Hippocampal formation (tissue), 2 donors: ENCODE measurements at regions not wholly inside any gene's neighbourhood (a gene's known extent, or its start where the extent isn't known, plus 50 kb on each side); places are given as distances from the start of the nearest gene placed in this dataset.

ENCODE experiments used
- DNase-seq, 2 donors: peaks; one replicate each; lab custom pipeline; 2025; lab: John Stamatoyannopoulos, UW

DNA sequence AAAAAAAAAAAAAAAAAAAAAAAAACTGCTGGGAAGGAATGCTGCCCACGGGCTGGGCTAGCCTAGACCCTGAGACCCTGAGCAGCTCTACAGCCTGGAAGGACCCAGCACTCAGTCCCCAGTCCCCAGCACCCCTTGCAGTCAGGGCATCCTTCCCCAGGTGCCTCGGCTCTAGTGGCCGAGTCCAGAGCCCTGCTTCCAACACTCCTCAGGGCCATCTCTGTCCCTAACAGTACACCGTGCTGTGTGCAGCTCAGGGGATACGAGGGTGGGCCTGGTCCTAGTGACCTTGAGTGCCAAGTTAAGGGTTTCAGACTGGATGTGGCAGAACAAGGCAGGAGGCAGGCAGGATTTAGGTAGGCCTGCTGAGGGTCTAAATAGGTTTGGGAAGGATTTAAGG lies 50.2 kb upstream of the LRP8 start:
- DNase-seq = no peak

DNA sequence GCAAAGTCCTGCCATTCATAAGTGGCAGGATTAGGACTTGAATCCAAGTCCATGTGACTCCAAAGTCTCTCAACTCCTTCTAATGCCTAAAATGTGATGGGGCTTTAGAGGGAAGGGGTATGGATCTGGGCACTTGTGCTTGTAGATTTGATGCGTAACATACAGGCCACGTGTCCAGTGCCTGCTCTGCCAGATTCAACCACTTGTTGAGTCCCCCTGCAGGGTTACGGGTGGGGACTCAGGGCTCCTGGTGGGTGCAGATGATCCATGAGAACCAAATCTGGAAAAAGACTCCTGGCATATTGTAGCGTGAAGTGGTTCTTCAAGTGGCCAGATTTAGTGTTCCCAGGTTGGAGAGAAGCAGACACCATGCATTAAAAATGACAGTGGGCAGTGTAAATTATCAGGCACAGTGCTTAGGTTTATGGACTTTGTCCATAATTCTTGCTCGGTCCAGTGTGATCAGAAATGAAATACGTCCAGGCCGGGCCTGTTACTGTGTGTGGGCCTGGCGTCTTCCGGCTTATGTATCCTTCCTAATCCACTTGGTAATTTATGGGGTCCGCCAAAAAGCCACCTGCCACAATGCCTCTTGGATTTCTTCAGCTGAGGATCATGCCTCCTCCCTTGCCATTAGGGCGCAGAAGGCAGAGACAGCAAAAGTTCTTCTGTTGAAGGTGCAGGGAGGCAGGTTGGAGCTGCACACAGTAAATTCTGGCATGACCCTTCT lies 51.2 kb upstream of the LRP8 start:
- DNase-seq = no peak

DNA sequence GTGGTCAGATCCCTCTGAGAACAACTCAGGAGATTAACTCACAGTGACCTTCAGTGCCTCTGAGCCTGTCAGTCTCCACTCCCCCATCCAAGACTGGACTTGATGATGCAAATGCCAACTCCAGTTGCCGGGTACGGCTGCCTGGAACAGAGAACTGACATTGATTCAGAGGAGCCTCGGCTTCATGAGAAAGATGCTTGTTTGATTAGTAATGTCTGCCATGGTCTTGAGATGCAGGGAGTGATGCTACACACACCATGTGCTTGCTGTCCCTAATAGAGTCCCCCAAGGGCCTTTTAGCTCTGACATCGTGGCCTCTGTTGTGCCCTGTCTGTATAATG lies 51.8 kb upstream of the LRP8 start:
- DNase-seq = no peak

DNA sequence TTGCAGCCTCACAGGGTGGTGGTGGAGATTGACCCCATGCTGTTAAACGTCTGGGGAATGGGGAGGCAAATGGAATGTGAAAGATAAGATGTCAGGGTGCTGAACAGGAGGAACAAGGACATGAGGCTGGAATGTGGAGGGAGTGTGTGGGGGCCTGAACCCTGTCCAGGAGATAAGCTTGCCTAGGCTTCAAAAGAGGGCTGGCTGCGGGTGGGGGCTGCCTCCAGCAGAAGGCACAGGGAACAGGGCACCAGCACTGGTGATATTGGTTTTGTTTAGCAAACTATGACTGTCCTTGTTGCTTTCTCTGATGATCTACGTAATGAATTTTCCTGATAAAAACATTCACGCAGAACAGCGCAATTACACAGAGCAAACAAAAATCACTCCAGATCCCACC lies 52.4 kb upstream of the LRP8 start:
- no peak for DNase-seq

DNA sequence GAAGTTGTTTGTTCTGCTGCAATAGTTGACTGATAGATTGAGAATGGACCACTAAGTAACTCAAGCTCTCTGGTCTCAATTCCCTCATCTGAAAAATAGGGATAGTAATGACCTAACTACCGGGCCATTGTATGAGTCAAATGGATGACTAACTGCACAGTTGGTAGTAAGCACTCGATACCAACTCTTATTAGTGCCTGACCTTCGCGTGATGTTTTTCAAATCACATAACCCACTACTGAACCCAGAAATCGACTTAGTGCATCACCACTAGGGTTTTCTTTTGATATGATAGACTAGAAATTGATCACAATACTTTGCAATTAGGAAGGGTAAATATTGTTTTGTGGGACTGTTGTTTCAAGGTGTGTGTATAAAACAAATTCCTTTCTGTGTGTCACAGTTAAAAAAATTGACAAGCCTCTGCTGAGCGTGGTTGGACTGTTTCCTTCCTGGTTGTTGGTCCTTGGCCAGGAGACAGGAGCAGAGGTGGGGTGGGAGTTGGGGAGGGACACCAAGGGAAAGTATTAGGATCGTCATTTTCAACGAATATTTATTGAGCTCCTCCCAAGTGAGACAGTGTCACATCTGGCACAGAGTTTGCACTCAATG lies 54.0 kb upstream of the LRP8 start:
- no peak for DNase-seq

DNA sequence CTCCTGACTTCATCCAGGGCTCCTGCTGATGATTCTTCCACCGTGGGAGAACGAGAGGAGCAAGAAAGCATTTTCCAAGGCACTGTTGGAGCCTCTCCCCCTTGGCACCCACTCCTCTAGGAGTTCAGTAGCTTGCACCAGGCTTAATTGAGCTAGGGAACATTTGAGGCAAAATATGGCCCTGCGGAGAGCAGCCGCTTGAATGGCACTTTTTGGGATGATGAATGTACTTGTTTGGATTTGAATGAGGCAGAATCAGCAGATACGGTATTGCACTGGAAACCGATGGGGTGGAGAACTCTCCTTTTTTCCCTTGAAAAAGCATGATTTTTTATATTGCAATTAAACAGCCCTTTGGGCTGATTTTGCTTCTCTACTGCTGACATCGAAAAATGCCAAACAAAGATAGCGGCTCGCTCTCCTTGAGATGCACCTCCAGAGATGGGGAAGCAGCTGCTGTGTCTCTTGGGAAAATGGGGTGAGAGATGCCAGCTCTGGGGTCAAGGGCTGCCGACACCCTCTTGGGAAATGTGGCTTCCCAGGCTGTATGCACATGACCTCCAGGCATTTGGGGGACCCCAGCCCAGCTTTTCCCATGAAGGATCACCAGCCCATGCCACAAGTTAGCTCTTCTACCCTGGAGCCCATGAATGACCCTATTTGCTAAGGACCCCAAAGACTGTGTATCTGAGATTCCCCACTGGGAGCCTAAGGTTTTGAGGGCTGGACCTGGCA lies 55.4 kb upstream of the LRP8 start:
- DNase-seq = no peak

DNA sequence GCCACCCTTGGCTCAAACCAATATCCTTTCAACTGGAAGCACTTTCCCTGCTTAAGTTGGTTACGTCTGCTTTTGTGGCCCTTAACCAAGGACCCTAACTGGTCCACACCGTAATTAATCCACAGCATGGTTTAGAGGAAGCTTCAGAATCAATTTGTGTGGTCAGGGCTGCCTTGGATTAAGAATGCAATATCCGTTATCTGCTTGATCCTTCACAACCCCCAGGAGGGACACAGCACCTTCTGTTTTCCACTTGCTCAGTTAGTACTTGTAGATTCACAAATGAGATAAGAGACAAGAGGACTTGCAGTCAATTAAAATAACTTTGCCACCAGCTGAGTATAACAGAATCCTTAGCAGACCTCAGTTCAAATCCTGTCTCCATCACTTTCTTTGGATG lies 56.9 kb upstream of the LRP8 start:
- DNase-seq = no peak

DNA sequence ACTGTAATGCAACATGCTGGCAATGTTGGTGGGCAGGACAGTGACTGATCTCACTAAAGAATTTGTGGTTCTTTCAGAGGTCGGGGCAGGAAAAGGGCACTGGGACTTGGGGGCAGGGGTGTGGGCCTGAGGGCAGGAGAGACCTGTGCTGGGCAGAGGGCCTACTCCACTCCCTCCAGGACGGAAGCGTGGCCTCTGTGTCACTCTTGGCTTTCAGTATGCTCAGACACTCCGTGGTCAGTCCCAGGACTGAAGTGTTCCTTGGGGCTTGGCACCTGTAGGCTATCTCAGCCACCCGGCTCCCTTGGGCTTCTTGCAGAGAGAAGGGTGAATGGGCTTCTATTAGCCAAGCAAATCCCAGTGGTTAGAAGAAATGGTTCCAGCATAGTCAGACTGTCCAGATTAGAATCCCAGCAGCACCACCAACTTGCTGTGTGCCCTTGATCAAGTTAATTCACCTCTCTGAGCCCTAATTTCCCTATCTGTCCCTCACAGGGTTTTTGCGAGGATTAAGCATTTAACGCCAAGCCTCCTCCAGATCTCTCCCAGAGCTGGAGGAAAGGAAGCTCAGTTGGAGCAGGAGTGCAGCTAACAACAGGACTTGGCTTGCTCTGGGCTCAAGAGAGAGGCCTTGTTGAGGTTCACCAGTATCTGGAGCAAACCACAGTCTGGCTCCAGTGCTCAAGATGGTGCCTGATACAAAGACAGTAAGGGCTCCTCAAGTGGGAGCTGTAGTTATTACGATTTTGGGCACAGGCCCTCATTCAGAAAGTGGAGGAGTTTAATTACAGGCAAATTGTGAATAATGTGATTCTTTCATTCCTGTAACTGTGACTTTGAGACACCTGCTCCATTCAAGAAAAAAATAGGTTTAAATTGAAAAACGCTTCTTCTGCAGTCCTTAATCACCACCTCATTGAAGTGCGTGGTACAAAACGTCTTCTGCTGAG lies 57.7 kb upstream of the LRP8 start:
- DNase-seq = no peak

DNA sequence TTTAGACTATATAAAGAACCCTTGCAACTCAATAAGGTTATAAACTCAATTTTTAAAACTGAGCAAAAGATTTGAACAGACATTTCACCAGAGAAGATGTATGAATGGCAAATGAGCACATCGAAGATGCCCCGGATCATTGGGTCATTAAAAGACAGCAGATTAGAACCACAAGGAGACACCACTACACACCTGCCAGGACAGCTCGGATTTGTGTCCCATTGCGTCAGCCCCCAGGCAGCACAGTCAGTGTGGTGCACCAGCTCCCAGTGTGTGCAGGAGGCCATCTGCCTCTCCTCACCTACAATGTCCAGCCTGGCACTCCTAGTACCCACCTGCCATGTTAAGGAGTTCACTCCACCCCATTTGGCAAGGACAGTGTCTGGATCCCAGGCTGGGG lies 61.1 kb upstream of the LRP8 start:
- no peak for DNase-seq

DNA sequence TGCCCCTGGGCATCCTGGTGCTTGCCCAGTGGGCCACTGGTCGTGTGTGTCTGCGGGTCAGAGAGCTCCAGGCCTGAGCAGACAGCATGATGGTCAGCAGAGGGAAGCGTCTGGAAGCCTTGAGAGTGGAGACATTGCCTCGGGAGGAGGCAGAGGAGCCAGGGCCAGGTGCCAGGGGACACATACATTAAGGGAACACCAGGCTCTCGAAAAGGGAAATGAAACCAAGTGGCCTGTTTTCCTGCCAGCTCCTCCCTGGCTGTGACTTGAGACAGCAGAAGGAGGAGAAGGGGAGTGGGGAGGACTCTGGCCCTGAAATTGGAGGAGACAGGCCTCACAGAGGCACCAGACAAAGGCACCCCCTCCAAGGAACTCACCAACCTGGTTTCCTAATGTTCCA lies 62.4 kb upstream of the LRP8 start:
- peak in 1 of 2 donors; percentile 25 for DNase-seq

DNA sequence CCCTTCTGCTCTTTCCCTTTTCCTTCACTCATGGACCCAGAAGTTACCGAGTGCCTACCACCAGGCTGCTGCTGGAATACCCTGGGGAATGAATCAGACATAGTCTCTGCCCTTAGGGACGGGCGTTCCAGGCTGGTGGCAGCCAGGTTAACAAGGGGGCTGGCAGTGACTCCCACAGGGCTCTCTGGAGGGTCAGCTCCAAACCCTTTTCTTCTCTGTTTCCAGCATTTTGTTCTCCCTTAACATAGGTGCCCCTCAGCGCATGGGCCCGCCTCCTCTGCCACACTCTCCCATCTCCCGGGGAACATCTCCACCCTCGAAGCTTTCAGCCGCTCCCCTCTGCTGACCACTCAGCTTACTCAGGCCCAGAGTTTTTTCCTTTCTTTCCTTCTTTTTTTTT lies 62.9 kb upstream of the LRP8 start:
- DNase-seq = no peak

DNA sequence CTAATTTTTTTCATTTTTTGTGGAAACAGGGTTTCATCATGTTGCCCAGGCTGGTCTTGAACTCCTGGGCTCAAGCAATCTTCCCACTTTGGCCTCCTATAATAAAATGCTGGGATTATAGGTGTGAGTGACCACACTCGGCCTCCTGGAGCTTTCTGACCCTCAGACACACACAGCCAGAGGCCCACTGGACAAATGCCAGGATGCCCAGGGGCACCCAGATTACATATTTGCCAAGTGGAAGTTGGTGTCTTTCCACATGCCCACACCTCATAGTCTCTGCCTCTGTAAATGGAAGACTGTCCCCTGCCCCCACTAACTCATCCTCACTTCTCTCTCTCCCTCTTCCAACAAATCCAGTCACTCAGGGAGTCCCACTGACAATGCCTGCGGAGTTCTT lies 63.4 kb upstream of the LRP8 start:
- DNase-seq = no peak

DNA sequence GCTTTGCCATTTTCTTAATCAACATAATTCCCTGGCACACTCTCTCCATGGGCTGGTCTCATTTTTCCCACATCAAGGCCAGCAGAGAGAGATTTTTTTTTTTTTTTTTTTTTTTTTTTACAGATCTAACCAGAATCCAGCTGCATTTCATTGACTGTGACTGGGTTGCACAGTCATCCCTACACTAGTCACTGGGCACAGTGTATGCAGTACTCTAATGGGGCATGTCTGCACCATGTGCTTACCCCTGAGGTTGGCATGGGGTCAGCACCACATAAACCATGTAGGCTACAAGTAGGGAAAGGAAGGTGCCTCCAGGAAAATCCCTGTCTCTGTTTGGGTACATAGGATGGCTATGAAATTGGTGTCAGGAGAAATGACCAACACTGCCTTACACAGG lies 64.1 kb upstream of the LRP8 start:
- DNase-seq = no peak

DNA sequence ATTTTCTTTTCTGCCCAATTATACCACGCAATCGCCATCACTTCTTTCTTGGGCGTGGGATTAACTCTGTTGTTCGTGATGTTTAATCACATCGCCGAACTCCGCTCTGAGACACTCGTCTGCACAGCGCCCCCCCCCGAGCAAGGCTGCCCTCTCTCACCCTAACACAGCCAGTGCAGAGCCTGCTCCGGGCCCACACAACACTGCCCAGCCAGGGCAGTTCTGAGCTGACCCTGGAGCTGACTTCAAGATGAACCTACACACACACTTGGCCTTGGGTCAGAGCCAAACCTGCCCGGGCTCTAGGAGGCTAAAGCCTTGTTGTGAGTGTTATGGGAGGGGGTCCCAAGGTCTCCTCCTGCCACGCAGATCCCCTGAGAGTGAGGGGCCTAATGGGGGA lies 64.6 kb upstream of the LRP8 start:
- DNase-seq = no peak

DNA sequence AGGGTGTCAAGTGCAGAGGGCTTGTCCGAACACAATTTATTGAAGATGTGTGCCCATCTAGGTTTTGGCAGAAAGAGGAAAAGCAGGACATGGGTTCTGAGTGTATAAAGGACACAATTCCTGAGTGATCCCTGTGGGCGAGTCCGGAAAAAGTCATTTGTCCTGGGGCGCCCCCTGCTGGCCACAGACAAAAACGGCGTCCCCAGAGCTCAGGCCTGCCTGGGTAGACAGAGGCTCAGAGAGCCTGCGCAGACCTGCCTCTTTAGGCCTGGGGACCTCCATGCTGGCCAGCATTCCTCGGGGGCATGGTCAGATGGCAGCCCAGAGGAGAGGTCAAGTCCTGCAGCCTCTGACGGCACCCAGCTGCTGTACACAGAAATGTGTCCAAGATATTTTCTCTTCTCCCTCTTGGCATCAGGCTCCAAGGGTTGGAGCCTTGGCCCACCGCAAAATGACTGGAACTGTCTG lies 65.5 kb upstream of the LRP8 start:
- peak; percentile 30 to 72 for DNase-seq

DNA sequence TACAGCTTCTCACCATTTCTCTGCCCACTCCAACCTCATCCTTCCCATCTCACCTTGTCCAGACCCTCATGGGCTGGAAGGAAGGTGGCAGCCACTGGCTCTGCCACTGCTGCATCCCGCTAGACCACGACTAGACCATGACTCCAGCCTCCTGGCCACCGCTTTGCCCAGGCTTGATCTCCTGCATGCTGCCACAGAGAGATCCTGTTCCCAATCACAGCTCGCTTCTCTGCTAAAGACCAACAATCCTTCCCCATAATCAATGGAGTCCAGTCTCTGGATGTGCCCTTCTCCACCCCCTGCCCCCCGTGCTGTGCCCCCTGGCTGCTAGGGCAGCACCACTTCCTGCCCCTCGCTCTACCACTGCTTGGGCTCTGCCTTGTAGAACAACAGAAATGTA lies 64.9 kb upstream of the DMRTB1 start:
- DNase-seq = no peak

DNA sequence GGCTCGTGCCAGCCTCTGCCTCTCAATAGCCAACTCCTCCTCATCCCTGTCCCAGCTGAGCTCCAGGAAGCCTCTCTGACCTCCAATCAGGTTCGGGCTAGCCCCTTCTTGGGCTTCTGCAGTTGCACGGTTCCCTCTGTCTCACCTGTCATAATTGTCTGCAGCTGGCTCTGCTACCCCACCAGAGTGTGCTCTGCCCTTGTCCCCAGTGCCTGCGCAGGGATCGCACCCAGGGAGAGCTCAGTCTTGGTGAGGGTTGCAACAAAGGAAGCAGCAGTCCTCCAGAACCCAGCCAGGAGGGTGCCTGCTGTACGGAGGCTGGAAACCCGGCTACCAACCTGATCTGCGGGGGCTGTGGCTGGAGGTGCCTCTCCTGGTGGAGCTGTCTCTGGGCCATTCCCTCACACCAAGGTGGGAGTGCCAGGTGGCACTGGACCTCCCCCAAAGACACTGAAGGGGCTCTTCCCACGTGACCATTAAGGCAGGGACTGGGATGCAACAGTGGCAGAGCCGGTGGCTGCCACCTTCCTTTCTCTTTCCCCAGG lies 63.5 kb upstream of the DMRTB1 start:
- no peak for DNase-seq

DNA sequence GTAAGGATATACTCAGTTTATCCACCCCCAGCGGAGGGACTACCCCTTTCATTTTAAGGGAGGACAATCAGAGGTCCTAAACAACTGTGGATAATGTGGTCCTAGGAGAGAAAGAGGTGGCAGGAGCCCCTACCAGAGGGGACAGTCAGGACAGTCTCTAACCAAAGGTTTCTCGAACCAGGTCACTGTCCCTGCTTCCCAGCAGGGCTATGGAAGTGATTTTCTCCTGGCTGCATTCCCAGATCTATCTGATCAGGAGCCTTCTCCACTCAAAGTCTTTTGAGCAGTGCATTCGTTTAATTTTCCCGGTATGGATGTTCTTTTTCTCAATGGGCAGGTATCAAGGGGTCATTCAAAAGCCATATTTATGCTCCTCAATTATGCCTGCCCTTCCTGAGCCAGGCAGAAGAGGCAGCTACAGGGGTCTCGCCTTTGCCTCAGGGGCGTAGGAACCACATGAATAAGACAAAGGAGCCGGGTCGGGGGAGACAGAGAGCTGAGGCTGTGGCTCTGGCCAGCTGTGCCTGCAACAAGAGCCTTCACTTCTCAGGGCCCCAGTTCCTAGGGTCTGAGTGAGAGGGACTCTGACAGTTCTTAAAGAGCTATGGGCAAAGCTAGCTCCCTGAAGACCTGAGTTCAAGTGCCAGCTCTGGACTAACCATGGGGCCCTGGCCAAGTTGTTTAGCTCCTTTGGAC lies 62.5 kb upstream of the DMRTB1 start:
- no peak for DNase-seq

DNA sequence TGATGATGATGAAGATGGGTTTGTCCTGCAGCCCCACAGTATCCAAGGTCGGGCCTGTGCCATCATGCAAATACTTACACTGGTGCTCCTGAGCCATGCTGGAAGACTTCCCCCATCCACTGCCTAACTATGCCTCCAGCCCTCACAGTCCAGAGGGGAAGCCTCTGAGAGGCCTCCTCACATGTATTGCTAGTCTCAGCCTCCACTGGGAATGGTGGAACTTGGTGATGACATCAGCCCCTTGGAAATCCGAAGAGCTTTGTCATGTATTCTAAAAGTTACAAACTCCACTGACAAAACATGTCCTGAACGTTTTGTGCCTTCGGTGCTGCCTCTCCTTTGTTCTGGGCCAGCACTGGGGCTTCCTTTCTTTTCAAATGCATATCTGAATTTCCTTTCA lies 61.1 kb upstream of the DMRTB1 start:
- no peak for DNase-seq

DNA sequence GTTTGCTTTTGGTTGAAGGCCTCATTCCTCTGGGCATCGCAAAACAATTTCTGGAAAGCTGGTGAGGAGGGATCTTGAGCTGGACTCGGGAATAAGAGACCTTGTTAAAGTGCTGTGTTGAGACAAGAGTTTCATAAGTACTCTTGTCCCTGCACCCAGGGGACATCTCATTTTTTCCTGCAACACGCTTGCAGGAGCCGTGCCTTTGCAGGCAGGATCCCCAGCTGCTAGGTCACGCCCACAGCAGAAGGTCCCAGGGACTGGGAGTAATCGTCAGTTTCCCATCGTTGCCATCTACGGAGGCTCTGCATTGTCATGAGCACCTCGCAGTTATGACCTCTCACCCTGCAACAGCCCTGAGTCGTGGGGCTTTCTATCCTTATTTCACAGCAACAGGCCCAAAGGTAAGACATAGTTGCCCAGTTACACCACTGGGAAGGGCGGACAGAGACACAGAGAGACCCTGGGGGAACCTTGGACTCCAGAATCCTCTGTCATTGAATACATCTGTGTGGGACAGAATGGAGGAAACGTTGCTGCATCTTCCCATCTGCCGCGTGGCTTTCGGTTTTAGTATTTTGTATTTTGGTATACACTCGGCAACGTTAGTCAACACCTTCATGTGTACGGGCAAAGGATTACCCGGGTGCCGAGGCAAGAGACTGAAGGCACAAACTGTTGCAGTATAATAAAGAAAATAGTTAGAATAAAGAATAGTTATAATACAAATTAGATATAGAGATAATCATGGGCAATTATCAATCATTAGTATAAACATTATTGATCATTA lies 60.4 kb upstream of the DMRTB1 start:
- no peak for DNase-seq
